Heart left ventricle (tissue), 16 donors: ENCODE measurements at regions not wholly inside any gene's neighbourhood (a gene's known extent, or its start where the extent isn't known, plus 50 kb on each side); places are given as distances from the start of the nearest gene placed in this dataset.
"Not testable (repeated sequence)": the region's sequence is repeated elsewhere in the genome, so short reads cannot be mapped to it uniquely, and the experiment has no call there.

Experiments
- ATAC-seq, 4 donors: fragments of 200-7000 bp; cut with Tn5 transposase; one replicate each; pipeline ENCODE4 v1.9.1; 2020 to 2022; ENCODE audit warnings: moderate library complexity in 4 of 4, mild to moderate bottlenecking in 3 of 4, moderate number of reproducible peaks in 1 of 4
- DNase-seq, 5 donors: peaks; one replicate each; pipeline ENCODE4 v3.0.0-alpha.2; 2020
- H3K27ac ChIP-seq, 12 donors: fragments of 200-600 bp; sonication (generic) in 4 of 12; one replicate each; pipeline versions ENCODE4 v1.5.0 to v1.8.0; 2016 to 2022; ENCODE audit warnings: mild to moderate bottlenecking in 2 of 12
- H3K27me3 ChIP-seq, 9 donors: fragments of 200-600 bp; sonication (generic) in 2 of 9; one replicate each; pipeline versions ENCODE4 v1.5.1 to v1.8.0; 2016 to 2022; ENCODE audit warnings: mild to moderate bottlenecking in 3 of 9
- H3K36me3 ChIP-seq, 9 donors: fragments of 200-600 bp; sonication (generic) in 2 of 9; one replicate each; pipeline versions ENCODE4 v1.5.0 to v1.8.0; 2018 to 2022; ENCODE audit warnings: mild to moderate bottlenecking in 2 of 9
- H3K4me1 ChIP-seq, 12 donors: fragments of 200-600 bp; sonication (generic) in 4 of 12; one replicate each; pipeline versions ENCODE4 v1.5.0 to v1.8.0; 2016 to 2022; ENCODE audit warnings: mild to moderate bottlenecking in 3 of 12
- H3K4me3 ChIP-seq, 12 donors: fragments of 200-600 bp; sonication (generic) in 4 of 12; one replicate each; pipeline versions ENCODE4 v1.5.0 to v1.8.0; 2017 to 2022; ENCODE audit warnings: mild to moderate bottlenecking in 9 of 12, moderate library complexity in 4 of 12
- H3K9me3 ChIP-seq, 12 donors: fragments of 200-600 bp; sonication (generic) in 4 of 12; one replicate each; pipeline versions ENCODE4 v1.5.0 to v1.8.0; 2016 to 2022; ENCODE audit warnings: mild to moderate bottlenecking in 1 of 12
- POLR2A ChIP-seq, 2 donors: fragments of 450-650 bp; IDR thresholded peaks; one replicate each; pipeline ENCODE4 v1.6.1; 2017; ENCODE audit warnings: antibody characterized with exemption in 2 of 2, mild to moderate bottlenecking in 2 of 2, moderate library complexity in 2 of 2
- WGBS, 4 donors: extraction: QIAGEN DNeasy Blood & Tissue Kit in 2 of 4; methylation state at CpG; one replicate each; pipeline versions ENCODE4 v1.1.5 to v1.1.7; 2013 to 2018; 5-methylcytosine and 5-hydroxymethylcytosine counted together
- intact Hi-C, 10 donors: fragments of 100-400 bp; cut with DNase I; formaldehyde crosslinking; loops; one replicate each; pipeline versions ENCODE4 v1.11.1 to v1.14.2; 2022
- TF ChIP-seq, protein P1 (sequence below), 12 donors: fragments of 200-600 bp; sonication (generic) in 4 of 12; IDR thresholded peaks; one replicate each; pipeline versions ENCODE4 v1.5.0 to v1.8.0; 2018 to 2022; ENCODE audit warnings: antibody characterized with exemption in 12 of 12, mild to moderate bottlenecking in 5 of 12
- donor health status: ischemic (EF 13 %, LVEDD 7.1; RV severe dilation, severe dysfunction).
- donor health status: healthy with polysubstance abuse.
- donor health status: DM: no; HTN: yes; CAD: no.
- donor health status: DM: no; HTN: no; CAD: no.
- donor health status: ischemic (EF 25% LVEDD 6.9; RV normal size, moderate dysfunction).
- donor health status: ischemic (EF 25% LVEDD 5.7; RV mildly dilated, moderate dysfunction).
- donor health status: healthy.
- donor health status: DM: yes; HTN: yes; CAD: no.
- donor health status: ischemic (EF 35%, LVEDD 5.7; RV mildly dilated, moderate dysfunction).
- donor health status: nonischemic (EF 11% LVEDD 7.7; RV severe dilation, severe dysfunction).
- donor health status: DM: yes; HTN: yes; CAD: no.
- donor health status: PGD.
- donor health status: ischemic (EF 29% LVEDD 5.4; RV normal size, mild dysfunction).
- donor health status: nonischemic (EF 23%, LVEDD 6.1; RV moderate dilation, normal function).

DNA sequence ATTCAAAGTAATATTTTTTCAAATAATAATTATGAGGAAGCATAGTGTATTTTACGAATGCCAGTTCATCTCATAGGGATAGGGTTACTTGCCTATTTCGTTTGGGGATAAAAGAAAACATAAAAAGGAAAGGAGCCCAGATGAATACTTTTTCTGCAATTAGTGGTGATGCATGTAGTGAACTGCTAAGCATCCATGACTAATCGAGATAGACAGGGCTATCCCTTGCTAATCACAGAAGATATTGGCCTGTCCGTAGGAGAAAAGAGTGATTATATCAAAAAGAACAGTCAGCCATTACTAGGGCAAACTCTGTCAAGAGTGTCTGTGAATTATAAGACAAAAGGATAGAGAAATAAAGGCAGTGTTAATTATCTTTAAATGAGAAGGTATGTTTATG is 746.1 kb downstream of the C4orf33 start:
- no peak for DNase-seq
- 66 to 78% (median 74%) methylated on average over 4 of the region's 4 CpGs for WGBS, 4 donors
- intact Hi-C loops, result no loop called here
- Histone ChIP-seq H3K36me3 (no peaks in the 10 kb centered on the region), H3K9me3 (peaks cover 0 to 6% (median 0%) of the 10 kb centered on the region in 12 donors), H3K4me3 (no peak overlapping the region), H3K27ac (no peak overlapping the region), H3K27me3 (no peaks in the 10 kb centered on the region), H3K4me1 (no peaks in the 10 kb centered on the region)
- TF ChIP-seq POLR2A (IDR thresholded peaks at IDR 0.05), result no peak
- TF ChIP-seq, protein P1, sequence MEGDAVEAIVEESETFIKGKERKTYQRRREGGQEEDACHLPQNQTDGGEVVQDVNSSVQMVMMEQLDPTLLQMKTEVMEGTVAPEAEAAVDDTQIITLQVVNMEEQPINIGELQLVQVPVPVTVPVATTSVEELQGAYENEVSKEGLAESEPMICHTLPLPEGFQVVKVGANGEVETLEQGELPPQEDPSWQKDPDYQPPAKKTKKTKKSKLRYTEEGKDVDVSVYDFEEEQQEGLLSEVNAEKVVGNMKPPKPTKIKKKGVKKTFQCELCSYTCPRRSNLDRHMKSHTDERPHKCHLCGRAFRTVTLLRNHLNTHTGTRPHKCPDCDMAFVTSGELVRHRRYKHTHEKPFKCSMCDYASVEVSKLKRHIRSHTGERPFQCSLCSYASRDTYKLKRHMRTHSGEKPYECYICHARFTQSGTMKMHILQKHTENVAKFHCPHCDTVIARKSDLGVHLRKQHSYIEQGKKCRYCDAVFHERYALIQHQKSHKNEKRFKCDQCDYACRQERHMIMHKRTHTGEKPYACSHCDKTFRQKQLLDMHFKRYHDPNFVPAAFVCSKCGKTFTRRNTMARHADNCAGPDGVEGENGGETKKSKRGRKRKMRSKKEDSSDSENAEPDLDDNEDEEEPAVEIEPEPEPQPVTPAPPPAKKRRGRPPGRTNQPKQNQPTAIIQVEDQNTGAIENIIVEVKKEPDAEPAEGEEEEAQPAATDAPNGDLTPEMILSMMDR (IDR thresholded peaks at IDR 0.05), result no peak
- no peak for ATAC-seq

DNA sequence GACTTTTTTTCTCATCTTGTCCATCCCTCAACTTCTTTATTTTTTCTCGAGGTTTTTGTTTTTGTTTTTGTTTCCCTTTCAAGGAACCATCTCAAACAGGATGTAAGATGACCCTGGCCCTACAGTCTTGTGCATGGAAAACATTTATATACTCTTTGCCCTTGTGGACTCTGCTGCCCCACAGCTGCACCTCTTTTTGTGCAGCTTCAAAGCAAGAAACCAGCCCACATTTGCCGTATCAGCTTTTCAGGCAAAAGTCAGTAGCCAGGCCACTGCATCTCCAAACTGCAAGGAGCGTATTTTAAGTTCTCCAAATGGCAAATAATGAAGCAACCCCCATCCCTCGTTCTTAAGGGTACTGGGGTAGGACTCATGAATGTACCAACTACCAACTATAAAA is 756.5 kb downstream of the C4orf33 start:
- Histone ChIP-seq H3K36me3 (no peaks in the 10 kb centered on the region), H3K4me1 (no peaks in the 10 kb centered on the region), H3K27me3 (no peaks in the 10 kb centered on the region), H3K4me3 (no peak overlapping the region), H3K27ac (no peak overlapping the region), H3K9me3 (no peaks in the 10 kb centered on the region)
- WGBS, 4 donors, result 66 to 73% (median 71%) methylated on average over 4 of the region's 4 CpGs
- no peak for TF ChIP-seq POLR2A (IDR thresholded peaks at IDR 0.05)
- TF ChIP-seq, protein P1 (IDR thresholded peaks at IDR 0.05), result no peak
- no peak for DNase-seq
- ATAC-seq, result no peak
- intact Hi-C loops, result no loop called here

DNA sequence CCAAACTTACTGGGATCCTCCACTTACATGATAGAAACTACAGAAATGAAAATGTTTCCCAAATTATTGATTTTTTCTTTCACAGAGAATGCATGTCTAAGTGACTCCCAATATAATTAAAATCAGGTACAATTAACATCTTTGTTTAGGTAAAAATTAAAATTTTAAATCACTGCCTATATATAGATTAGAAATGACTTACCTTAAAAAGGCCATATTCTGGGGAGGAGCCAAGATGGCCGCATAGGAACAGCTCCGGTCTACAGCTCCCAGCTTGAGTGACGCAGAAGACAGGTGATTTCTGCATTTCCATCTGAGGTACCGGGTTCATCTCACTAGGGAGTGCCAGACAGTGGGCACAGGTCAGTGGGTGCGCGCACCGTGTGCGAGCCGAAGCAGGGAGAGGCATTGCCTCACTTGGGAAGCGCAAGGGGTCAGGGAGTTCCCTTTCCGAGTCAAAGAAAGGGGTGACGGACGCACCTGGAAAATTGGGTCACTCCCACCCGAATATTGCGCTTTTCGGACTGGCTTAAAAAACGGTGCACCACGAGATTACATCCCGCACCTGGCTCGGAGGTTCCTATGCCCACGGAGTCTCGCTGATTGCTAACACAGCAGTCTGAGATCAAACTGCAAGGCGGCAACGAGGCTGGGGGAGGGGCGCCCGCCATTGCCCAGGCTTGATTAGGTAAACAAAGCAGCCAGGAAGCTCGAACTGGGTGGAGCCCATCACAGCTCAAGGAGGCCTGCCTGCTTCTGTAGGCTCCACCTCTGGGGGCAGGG is 757.9 kb downstream of the C4orf33 start:
- DNase-seq, H3K36me3 ChIP-seq, H3K27me3 ChIP-seq, intact Hi-C loops, H3K27ac ChIP-seq, H3K9me3 ChIP-seq, H3K4me1 ChIP-seq, H3K4me3 ChIP-seq, ATAC-seq: not testable (repeated sequence)
- 90 to 92% (median 92%) methylated on average over 15 to 27 of the region's 27 CpGs for WGBS, 4 donors

- H3K36me3 ChIP-seq, result no peaks in the 10 kb centered on the region
- no peaks in the 10 kb centered on the region for H3K9me3 ChIP-seq
- DNase-seq (no peak), ATAC-seq (no peak)
- WGBS, 4 donors, result 78 to 83% (median 80%) methylated on average over 1 of the region's 1 CpG
- intact Hi-C loops, result no loop called here
- H3K4me3 ChIP-seq, result no peak overlapping the region
- TF ChIP-seq, protein P1 (IDR thresholded peaks at IDR 0.05), result no peak
- no peak for TF ChIP-seq POLR2A (IDR thresholded peaks at IDR 0.05)
- H3K27me3 ChIP-seq, result no peaks in the 10 kb centered on the region
- H3K27ac ChIP-seq, result no peak overlapping the region
- no peaks in the 10 kb centered on the region for H3K4me1 ChIP-seq
These were observed 766.5 kb downstream of the C4orf33 start for GRCh38 chr4:129862461-129862860.

GRCh38 chr4:129863206-129863605 is 767.3 kb downstream of the C4orf33 start:
- Histone ChIP-seq H3K9me3 (no peaks in the 10 kb centered on the region), H3K27me3 (no peaks in the 10 kb centered on the region), H3K36me3 (no peaks in the 10 kb centered on the region), H3K4me3 (no peak overlapping the region), H3K27ac (no peak overlapping the region), H3K4me1 (no peaks in the 10 kb centered on the region)
- 33 to 64% (median 47%) methylated on average over 3 of the region's 3 CpGs for WGBS, 4 donors
- TF ChIP-seq, protein P1 (IDR thresholded peaks at IDR 0.05), result no peak
- TF ChIP-seq POLR2A (IDR thresholded peaks at IDR 0.05), result no peak
- DNase-seq (no peak), ATAC-seq (no peak)
- intact Hi-C loops, result no loop called here
